H1 (cell line): ENCODE measurements at regions not wholly inside any gene's neighbourhood (a gene's known extent, or its start where the extent isn't known, plus 50 kb on each side); places are given as distances from the start of the nearest gene placed in this dataset.

Source experiments
- CBX5 ChIP-seq: fragments of 300-800, 300-1000 bp; sonication (generic); IDR thresholded peaks from 2 replicates; pipeline ENCODE4 v1.7.1; 2016; ENCODE audit warnings: antibody characterized with exemption, low read length, low read depth
- MAFK ChIP-seq: IDR thresholded peaks from 2 replicates; pipeline ENCODE4 v1.6.1; 2012; ENCODE audit warnings: low read depth, mild to moderate bottlenecking, improper control_type of control experiment, low read length
- SIRT6 ChIP-seq: IDR thresholded peaks from one replicate; pipeline ENCODE4 v1.7.1; 2012; ENCODE audit warnings: low read length, inconsistent platforms
- TCF12 ChIP-seq: IDR thresholded peaks from 2 replicates; pipeline ENCODE4 v1.6.1; 2011; ENCODE audit warnings: low read depth, mild to moderate bottlenecking, low read length
- ZNF274 ChIP-seq: IDR thresholded peaks from 2 replicates; pipeline ENCODE4 v1.7.0; 2012; ENCODE audit warnings: low read length, borderline replicate concordance; ENCODE audit errors: extremely low read depth

GRCh38 chr7:84617265-84618030 lies 422.9 kb upstream of the SEMA3A start (continued):
- no peak for TF ChIP-seq TCF12
- no peak for TF ChIP-seq ZNF274
- TF ChIP-seq MAFK = no peak
- no peak for TF ChIP-seq CBX5
- TF ChIP-seq SIRT6 = no peak
